HG03025 (cell line): ENCODE measurements at regions not wholly inside any gene's neighbourhood (a gene's known extent, or its start where the extent isn't known, plus 50 kb on each side); places are given as distances from the start of the nearest gene placed in this dataset.

Experiments
- ATAC-seq: cut with Tn5 transposase; IDR thresholded peaks from one replicate; pipeline ENCODE4 v1.9.1; 2021; ENCODE audit warnings: mild to moderate bottlenecking, moderate library complexity; ENCODE audit not compliant: unreplicated experiment, low FRiP score

DNA sequence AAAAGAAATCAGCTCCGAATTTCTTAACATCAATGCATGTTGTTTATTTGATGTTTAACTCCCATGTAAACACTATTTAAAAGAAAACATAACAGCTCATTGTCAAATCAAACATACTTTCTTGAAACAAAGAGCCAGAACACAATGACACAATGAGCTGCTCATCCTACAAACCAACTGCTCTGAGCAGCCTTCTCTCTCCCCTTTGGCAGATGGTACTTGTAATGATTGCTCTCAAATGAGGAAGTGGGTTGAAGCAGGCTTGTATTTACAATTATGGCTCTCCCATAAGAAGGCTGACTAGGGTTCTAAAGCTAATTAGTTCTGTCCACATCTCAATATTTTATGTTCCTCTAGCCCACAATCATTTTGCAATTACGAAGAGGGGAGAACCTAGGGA, 637.8 kb upstream of the ADGRL3 start:
- no peak for ATAC-seq

DNA sequence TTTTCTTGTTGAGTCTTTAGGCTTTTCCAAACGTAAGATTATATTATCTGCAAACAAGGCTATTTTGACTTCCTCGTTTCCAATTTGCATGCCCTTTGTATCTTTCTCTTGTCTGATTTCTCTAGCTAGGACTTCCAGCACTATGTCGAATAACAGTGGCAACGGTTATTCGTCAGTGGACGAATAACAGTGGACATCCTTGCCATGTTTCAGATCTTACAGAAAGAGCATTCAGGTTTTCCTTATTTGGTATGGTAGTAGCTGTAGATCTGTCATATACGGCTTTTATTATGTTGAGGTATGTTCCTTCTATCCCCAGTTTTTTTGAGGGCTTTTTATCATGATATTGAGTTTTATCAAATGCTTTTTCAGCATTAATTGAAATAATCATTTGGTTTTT, 634.6 kb upstream of the ADGRL3 start:
- ATAC-seq: no peak

DNA sequence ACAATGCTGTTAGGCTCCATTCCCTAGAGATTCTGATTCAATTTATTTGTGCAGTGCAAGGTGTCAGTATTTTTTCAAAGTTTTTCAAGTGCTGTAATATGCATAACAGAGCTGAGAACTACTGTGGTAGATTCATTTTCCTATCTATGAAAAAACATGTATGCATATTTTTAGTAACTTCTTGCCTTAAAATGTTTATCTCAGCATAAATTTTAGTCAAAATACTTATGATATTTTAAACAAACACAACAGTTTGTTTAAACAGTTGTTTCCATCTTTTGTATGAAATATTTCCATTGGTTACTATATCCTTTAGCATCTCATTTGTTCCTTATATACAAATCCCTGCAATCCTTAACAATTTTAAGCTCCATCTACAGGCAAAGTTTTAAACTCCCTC, 624.8 kb upstream of the ADGRL3 start:
- ATAC-seq: no peak

DNA sequence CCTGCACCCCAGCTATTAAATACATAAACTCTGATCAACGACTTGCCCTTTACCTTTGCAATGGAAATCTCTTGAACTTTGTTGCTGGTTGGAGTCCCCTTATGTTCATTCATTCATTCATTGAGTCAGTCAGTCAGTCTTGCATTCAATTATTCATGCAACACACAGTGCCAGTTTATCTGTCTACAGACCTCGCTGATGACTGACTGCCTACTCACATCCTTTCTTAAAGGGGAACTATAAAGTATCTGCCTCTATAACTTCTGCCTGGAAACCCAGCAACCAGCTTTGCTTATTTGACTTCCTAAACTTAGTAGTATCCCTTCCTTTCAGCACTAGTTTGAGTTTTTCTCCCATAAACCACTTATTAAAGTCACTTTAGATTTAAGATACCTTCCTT, 620.8 kb upstream of the ADGRL3 start:
- no peak for ATAC-seq

DNA sequence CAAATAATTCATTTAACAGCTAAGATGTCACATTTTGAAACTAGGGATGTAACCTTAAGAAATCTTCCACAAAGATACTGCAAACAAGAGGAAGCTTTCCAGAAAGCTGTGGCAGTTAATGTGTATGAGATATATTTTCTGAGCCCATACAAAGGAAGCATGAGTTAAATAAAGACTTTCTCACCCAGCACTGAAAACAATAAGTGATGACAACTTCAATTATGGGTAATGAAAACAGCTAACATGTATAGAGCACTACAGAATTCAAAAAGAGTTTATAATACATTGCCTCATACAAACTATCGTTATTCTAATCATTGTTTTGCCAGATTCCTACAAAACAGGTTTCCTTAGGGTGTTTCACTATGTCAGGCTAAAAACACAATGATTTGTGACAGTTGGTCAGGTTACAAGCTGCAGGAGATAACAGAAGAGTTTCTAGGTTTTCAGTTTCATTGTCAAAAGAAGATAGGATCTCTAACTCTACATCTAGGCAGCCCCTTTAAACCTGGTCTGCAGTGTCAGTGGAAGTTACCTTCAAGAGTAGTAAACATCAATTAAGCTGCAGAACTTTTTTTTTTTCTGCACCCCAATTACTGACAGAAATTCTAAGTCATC, 618.1 kb upstream of the ADGRL3 start:
- no peak for ATAC-seq

DNA sequence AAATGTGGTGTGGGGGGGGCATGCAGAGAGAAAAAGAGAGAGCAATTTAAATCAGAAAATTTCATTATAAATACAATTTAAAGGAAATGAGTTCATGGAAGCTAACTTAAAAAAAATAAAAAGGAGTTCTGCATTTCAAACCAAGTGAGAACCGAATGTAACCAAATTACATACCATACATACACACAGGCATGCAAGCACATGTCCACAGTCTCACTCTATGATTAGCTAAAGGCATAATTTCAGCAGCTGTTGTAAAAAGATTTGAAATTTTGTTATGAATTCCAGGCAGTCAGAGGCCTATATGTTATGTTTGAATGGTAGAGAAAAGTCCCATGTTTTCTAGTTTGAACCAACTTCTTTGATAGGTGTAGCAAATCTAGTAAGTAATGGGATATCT, 611.6 kb upstream of the ADGRL3 start:
- ATAC-seq: no peak

DNA sequence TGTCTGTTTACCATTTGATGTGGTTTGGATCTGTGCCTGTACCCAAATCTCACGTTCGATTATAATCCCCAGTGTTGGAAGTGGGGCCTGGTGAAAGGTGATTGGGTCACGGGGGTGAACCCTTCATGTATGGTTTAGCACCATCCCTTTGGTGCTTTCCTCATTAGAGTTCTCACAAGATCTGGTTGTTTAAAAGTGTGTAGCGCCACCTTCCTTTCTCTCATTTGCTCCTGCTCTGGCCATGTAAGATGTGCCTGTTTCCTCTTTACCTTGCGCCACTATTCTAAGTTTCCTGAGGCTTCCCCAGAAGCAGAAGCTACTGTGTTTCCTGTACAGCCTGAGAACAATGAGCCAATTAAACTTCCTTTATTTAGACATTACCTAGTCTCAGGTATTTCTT, 610.7 kb upstream of the ADGRL3 start:
- no peak for ATAC-seq

DNA sequence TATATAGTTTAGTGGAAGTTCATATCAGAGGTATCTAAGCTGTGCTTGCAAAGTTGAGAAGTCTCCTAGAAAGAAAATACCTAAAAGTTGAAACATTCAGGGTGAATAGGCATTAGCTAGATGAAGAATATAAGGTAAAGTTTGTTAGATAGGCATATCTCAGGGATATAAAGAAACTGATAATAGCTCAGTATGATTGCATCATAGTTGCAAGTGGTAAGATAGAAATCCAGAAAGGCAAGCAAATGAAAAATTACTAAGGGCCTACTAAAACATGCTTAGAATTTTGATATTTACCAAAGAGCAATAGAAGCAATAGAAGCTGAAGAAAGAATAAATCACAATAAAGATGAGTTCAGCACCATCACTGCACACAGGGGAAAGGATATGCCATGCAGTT, 610.0 kb upstream of the ADGRL3 start:
- ATAC-seq: no peak

DNA sequence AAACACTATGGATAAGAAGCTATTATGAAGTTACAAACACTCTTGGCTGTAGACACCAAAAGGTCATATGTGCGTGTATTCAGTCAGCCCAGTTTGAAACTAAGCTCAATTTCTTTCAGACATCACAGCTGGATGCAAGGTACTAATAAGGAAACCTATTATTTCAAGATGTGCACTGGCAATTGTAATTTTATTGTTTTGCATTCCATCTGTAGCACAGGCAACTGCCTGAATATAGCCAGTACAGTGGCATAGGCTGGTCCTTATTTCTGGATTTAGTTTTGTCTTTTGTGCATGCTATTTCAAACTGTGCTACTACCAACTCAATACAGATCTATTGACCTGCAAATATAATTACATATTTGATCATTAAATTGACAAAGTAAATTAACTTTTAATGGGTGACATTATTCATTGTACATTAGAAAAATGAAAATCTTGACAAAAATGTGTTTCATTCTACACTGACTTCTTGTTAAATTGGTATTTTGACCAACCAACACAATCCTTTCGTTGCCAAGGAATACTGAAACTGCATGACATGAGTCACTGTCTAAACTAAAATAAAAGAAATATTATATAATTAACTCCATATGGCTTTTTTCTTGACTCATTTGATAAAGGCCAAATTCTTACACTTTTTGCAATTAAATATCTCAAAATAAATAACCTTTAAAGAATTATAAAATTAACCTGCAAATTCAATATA, 594.3 kb upstream of the ADGRL3 start:
- ATAC-seq: no peak

DNA sequence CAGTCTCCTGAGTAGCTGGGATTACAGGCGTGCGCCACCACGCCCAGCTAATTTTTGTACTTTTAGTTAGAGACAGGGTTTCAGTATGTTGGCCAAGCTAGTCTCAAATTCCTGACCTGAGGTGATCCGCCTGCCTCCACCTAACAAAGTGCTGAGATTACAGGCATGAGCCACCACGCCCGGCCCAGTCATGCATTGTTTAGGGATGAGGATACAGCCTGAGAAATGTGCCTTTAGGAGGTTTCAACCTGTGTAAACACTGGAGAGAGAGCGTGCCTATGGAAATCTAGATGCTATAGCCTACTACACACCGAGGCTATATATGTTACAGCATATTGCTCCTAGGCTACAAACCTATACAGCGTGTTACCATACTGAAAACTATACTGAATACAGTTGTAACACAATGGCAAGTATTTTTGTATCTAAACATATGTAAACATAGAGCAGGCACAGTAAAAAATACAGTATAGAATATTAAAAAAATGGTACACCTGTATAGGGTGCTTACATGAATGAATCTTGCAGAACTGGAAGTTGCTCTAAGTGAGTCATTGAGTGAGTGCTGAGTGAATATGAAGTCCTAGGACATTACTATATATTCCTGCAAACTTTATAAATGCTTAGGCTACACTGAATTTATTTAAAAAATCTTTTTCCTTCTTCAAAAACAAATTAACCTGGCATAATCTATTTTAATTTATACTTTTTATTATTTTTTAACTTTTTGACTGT, 588.2 kb upstream of the ADGRL3 start:
- ATAC-seq: no peak

DNA sequence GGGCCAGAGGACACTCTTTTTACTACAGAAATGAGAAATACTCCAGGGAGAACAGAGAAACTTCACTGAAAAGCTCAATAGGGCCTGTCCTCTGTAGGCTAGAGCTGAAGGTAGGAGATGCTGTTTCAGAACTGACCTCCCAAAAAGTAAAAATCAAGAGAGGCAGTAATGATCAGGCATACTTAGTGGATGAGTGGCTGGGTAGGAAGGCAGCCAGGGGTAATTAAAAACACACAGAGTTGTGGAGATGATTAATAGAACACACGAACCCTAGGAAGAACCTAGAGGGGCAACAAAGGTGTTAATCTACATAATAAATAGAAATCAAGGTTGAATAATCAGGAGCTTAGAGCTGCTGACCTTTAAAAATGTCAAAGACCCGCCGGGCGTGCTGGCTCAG, 582.4 kb upstream of the ADGRL3 start:
- ATAC-seq: no peak

DNA sequence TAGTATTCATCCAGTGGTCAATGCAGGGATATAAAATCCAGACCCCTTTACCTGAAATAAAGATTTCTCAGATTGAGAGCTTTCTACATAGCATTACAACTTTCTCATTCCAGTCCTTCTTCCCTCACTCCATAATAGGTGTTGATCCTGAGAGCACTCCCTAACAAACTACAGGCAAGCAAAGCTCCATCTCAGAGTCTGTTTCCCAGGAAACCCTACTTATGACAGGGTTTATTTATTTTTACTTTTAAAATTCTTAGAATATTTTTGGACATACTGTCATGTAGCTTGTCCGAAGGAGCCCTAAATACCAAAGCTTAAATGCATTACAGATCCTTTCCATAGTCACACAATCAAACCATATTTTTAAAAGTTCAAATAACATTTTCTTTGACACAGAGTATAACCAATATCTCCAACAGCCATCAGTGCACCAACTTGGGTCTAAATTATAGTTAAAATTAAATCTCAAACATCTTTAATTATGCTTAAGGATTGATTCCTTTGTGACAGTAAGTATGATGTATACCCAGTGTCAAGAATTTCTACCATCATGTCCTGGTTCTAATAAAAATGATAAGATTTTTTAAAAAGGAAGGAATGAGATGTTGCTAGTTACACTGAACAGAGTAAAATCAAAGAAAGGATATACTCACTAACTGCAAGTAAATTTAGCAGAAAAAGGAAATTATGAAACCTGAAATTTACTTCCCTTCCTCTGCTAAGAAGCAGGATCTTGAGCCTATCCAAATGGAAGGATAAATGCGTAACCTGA, 580.4 kb upstream of the ADGRL3 start:
- no peak for ATAC-seq

DNA sequence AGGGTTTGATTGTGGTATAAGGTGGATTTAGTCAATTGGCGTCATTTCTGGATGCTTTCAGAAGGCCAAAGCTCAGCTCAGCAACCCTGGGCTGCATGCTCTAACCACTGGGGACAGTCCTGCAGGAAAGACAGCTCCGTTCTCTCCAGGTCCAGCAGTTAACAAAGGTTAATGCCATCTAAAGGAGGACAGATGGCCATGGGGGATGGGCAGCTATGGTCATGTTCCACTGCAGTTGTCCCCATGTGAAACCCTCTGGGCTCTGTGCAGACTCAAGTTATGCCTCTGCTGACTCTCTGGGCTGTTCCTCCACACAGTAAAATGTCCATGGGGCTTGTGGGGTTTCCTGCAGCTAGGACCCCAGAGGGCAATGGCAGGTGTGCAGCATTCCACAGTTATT, 562.1 kb upstream of the ADGRL3 start:
- ATAC-seq: no peak

DNA sequence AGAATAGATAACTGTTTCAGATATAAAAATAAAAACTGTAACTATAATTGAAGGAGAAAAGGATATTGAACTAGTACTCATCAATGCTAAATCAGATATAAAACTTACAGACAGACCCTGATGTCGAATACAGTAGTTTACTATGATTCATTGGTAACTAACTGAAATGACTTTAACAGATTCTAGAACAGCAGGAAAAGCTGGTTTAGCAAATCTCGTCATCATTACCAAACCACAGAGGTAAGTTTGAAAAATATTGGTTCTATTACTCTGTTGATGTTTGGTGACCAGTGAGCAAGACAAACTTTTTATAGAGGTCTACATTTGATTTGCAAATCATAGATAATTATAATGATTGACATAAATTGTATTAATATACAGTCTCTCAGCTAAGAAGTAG, 551.4 kb upstream of the ADGRL3 start:
- ATAC-seq: no peak

DNA sequence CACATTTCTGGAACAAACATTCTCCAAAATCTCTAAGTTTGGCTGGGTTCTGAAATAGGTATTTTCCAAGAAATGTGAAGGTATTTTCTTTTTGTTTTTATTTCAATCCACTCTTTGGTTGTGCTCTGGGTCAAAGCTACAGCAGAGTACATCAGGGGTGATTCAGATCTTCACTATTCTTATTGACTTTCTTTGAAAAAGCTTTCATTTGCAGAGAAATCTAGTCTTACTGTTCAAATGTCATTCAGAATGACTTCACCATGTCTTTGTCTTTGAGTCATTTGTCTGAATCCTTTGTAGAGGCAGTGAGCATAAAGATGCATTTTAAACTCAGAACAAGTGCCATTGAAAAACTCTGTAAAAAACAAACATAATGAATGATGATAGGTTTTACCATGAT, 547.2 kb upstream of the ADGRL3 start:
- no peak for ATAC-seq

DNA sequence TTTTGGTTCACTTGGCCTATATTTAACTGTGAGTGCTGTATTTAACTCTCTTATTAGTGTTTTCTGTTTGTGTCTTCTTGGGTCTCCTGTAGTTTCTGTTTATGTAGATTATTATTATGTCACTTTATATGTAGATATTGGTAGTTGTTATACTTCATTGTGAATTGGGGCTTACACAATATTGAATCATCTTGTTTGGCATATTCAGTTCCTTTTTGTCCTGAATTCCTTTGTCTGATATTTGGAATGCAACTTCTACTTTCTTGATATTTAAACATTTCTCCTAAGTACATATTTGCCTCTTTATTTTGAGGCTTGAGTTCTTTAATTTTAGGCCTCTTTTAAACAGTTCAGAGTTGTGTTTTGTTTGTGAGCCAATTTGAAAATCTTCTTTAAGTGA, 544.8 kb upstream of the ADGRL3 start:
- no peak for ATAC-seq

DNA sequence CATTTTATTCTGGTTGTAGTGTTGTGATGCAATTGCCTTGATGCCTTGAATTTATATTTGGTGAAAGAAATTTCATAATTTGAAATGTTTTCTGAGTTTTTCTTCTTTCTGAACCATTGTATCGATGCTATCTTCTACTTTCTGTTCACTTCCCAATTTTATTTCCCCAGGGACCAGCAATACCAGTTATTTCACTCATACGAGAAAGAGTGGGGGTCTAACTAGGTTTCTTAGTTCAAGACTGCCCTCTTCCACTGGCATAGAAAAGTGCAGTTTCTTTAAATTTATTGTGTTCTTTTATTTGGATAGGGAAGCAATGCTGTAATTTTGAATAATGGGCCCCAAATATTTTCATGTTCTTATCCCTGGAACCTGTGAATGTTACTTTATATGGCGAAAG, 544.0 kb upstream of the ADGRL3 start:
- no peak for ATAC-seq

DNA sequence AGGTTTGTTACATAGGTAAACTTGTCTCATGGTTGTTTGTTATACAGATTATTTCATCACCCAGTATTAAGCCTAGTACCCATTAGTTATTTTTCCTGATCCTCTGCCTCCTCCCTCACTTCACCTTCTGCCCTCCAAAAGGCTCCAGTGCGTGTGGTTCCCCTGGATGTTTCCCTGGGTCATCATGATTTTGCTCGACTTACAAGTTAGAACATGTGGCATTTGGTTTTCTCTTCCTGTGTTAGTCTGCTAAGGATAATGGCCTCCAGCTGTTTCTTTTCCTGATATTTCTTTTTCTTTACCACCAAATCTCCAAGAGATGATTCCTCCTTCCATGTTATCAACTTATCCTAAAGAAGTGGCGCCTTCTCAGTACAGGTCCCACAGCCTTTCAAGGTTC, 543.1 kb upstream of the ADGRL3 start:
- ATAC-seq: no peak

DNA sequence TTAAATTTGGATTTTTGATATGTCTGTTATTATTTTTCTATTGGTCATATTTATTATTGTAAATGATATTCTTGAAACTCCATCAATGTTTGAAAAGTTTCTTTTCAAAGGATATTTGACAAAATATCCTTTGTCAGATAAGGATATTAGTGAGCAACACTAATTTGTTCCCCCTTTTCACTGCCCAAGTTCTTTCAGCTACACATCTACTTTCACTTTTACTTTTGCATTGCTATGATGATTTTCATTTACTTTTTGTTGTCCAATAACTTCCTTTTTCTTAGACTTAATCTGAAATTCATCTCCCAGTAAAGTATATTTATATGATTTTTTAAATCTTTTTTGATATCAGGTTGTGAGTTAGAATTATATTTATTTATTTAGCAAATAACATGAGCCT, 542.3 kb upstream of the ADGRL3 start:
- no peak for ATAC-seq

DNA sequence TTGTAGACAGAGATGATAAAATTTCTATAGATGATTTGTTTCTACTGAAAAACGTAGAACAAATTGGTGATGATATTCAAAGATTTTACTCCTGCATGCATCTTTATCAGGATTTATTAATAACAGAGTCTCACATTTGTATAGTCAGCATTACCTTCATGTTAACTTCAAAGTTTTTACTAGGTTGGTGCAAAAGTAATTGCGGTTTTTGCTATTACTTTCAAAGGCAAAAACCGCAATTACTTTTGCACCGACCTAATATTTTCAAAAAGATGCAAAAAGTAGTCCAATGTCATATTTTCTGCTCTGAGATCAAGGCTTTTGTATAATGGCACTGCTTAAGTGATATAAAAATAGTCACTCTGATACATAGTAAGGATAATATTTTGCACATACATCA, 536.4 kb upstream of the ADGRL3 start:
- ATAC-seq: no peak

DNA sequence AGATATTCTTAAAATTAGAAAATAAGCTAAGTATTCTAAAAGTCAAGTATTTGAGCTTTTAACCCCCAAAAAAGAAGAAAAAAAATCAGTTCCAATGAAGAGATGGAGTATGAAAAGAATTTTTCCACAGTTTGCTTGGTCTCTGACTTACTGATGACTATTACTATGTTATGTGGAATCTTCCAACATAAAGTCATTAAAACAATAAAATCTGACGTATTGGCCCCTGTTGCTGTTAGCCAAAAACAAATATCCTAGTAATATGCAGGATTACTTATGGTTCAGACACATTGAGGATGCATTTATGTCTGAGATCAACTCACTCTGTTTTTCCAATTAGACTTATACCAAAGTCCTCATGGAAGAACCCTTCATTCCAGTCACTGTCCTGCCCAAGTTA, 517.2 kb upstream of the ADGRL3 start:
- ATAC-seq: no peak
